ENCODE measurements at regions not wholly inside any gene's neighbourhood (a gene's known extent, or its start where the extent isn't known, plus 50 kb on each side); places are given as distances from the start of the nearest gene placed in this dataset.

DNA sequence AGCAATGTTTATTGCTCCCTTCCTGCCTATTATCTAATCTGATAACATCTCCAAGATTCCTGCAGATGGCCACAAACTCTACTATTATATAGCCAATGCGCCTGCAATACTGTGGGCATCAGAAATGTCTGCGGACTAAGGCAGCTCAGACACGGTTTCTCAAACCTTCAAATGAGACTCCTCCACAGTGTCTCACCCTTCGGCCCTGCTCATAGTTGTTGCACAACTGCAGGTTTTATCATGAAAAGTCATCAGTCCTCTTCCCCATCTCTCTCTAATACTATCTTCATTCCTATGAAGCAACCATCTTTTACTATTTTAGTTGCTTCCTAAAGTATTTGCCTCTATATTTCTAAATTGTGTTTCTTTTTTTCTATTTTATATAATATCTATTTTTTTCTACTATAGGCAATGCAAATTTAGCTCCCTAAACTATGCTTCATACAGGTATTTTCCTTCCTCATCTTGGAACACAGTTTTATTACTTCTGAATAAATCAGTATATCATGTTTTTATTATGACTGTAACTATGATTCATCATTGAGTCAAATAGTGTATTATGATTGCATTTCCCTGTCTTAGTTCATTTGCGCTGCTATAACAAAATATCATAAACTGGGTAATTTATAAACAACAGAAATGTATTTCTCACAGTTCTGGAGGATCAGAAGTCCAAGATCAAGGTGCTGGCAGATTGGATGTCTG, 129.7 kb upstream of the EDNRA start:
- CTCF ChIA-PET (ENCODE audit: partially characterized antibody): interaction anchor here (0.8 kb wide), 1 partner anchor 14 kb away, joined by 4 read pairs; no protein-coding TSS in a partner anchor
- no peak for DNase-seq (ENCODE audit: low read depth in 1 of 2, low spot score in 2 of 2)
- H2BK15ac ChIP-seq (ENCODE audit: low read length): no peak overlapping the region
- FAIRE-seq: no peak
- H3K4me3 ChIP-seq (ENCODE audit: extremely low read depth in 1 of 4, insufficient read depth in 2 of 4, low read depth in 3 of 4, low read length in 4 of 4): no peak overlapping the region
- H2BK120ac ChIP-seq (replicated peaks; ENCODE audit: low read depth, low read length): no peak overlapping the region
- no peaks in the 10 kb centered on the region for H3K9me3 ChIP-seq (ENCODE audit: insufficient read depth in 2 of 2, low read depth in 1 of 2, low read length in 1 of 2)
- POLR2A ChIA-PET (ENCODE audit: partially characterized antibody): no interaction called here
- H2AFZ ChIP-seq (ENCODE audit: low read length): 0 out of 2 replicates have a peak overlapping the region, but pooled peaks have one; percentile 7
- no peak overlapping the region for H3K18ac ChIP-seq (ENCODE audit: extremely low read depth, low read length)
- H3K4me1 ChIP-seq (replicated peaks in 1 of 4; ENCODE audit: control insufficient read depth in 3 of 4, insufficient read depth in 4 of 4, low read length in 3 of 4): no peaks in the 10 kb centered on the region
- no peak for TF ChIP-seq SIX5 (IDR thresholded peaks at IDR 0.05; ENCODE audit: low read depth, low read length)
- H4K20me1 ChIP-seq (replicated peaks in 1 of 2; ENCODE audit: control insufficient read depth in 1 of 2, insufficient read depth in 2 of 2, low read length in 2 of 2): no peaks in the 10 kb centered on the region
- no peak overlapping the region for H2BK5ac ChIP-seq (ENCODE audit: low read depth, low read length)
- H3K23me2 ChIP-seq (ENCODE audit: low read depth, low read length): no peaks in the 10 kb centered on the region
- H3K27me3 ChIP-seq (replicated peaks in 1 of 4; ENCODE audit: control insufficient read depth in 3 of 4, extremely low read depth in 1 of 4, insufficient read depth in 3 of 4, low read length in 3 of 4): no peaks in the 10 kb centered on the region
- H2AK5ac ChIP-seq (ENCODE audit: low read depth, low read length): no peak overlapping the region
- no peak overlapping the region for H4K8ac ChIP-seq (ENCODE audit: extremely low read depth, insufficient read depth, low read length)
- H4K5ac ChIP-seq (ENCODE audit: insufficient read length, low read depth, low read length): no peak overlapping the region
- H3K56ac ChIP-seq (replicated peaks; ENCODE audit: insufficient read length, low read depth, low read length): no peak overlapping the region
- H3K79me2 ChIP-seq (ENCODE audit: control insufficient read depth in 1 of 2, insufficient read depth in 2 of 2, low read length in 2 of 2): no peaks in the 10 kb centered on the region
- no peak overlapping the region for H3K9ac ChIP-seq (replicated peaks in 1 of 4; ENCODE audit: extremely low read depth in 1 of 4, low read depth in 3 of 4, low read length in 3 of 4)
- H3K23ac ChIP-seq (ENCODE audit: insufficient read length): no peak overlapping the region
- no peaks in the 10 kb centered on the region for H3K79me1 ChIP-seq (ENCODE audit: low read depth, low read length)
- H4K91ac ChIP-seq (replicated peaks; ENCODE audit: insufficient read length, low read length): no peak overlapping the region
- H3K14ac ChIP-seq (ENCODE audit: insufficient read length): no peak overlapping the region
- H3K36me3 ChIP-seq (ENCODE audit: control insufficient read depth in 2 of 4, insufficient read depth in 4 of 4, low read length in 3 of 4): no peaks in the 10 kb centered on the region
- H3K4ac ChIP-seq (replicated peaks; ENCODE audit: insufficient read length, low read depth, low read length): no peak overlapping the region
- no peak overlapping the region for H2BK12ac ChIP-seq (ENCODE audit: low read depth, low read length)
- 91% methylated on average over 5 of the region's 5 CpGs; no CpG with 5 or more reads in 1 of the 2 experiments for WGBS, 2 experiments (ENCODE audit: extremely low coverage in 1 of 2, insufficient coverage in 1 of 2, insufficient read length in 1 of 2, insufficient replicate concordance in 2 of 2, low coverage in 1 of 2, low lambda C conversion rate in 2 of 2, missing lambda C conversion rate in 1 of 2)
- H3K27ac ChIP-seq (ENCODE audit: low read depth, low read length): no peak overlapping the region
- no peak overlapping the region for H3K4me2 ChIP-seq (ENCODE audit: insufficient read depth in 1 of 2, low read depth in 2 of 2, low read length in 2 of 2)
- H2BK20ac ChIP-seq (ENCODE audit: low read length): no peak overlapping the region
